Breast epithelium (tissue), 3 donors: ENCODE measurements at regions not wholly inside any gene's neighbourhood (a gene's known extent, or its start where the extent isn't known, plus 50 kb on each side); places are given as distances from the start of the nearest gene placed in this dataset.

Source experiments
- POLR2A ChIP-seq: fragments of 450-650 bp; IDR thresholded peaks from one replicate; pipeline ENCODE4 v1.6.1; 2016; ENCODE audit warnings: antibody characterized with exemption, mild to moderate bottlenecking, moderate library complexity
- POLR2AphosphoS5 ChIP-seq, 3 donors: sonication (generic); formaldehyde crosslinking; IDR thresholded peaks; one replicate each; pipeline ENCODE4 v1.6.1; 2017; ENCODE audit warnings: antibody characterized with exemption in 3 of 3
- TF ChIP-seq, protein P1 (sequence below), 3 donors: fragments of 450-650 bp; IDR thresholded peaks; one replicate each; pipeline ENCODE4 v1.5.1; 2016 to 2017; ENCODE audit warnings: antibody characterized with exemption in 3 of 3, mild to moderate bottlenecking in 3 of 3, moderate library complexity in 3 of 3

DNA sequence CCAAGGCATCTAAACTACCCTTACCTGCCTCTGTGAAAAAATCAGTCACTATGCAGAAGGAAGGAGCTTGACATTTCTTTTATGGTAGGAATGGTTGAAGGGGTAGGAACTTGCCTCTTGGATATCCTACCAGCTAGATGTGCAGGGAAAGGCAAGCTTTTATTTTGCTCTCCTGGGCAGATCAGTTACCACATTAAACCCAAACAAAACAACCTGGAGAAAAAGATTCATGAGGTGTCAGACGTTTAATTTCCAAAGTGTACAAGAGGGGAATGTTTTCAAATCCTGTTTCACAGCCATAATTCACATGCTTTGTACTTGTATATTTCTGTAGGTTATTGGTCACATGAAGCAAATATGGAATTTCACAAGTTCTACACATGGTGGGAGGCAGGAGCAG, 67.0 kb upstream of the IFNG-AS1 start:
- no peak for TF ChIP-seq POLR2A
- TF ChIP-seq, protein P1, sequence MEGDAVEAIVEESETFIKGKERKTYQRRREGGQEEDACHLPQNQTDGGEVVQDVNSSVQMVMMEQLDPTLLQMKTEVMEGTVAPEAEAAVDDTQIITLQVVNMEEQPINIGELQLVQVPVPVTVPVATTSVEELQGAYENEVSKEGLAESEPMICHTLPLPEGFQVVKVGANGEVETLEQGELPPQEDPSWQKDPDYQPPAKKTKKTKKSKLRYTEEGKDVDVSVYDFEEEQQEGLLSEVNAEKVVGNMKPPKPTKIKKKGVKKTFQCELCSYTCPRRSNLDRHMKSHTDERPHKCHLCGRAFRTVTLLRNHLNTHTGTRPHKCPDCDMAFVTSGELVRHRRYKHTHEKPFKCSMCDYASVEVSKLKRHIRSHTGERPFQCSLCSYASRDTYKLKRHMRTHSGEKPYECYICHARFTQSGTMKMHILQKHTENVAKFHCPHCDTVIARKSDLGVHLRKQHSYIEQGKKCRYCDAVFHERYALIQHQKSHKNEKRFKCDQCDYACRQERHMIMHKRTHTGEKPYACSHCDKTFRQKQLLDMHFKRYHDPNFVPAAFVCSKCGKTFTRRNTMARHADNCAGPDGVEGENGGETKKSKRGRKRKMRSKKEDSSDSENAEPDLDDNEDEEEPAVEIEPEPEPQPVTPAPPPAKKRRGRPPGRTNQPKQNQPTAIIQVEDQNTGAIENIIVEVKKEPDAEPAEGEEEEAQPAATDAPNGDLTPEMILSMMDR (IDR thresholded peaks at IDR 0.05) = no peak
- no peak for TF ChIP-seq POLR2AphosphoS5 (IDR thresholded peaks at IDR 0.05)
